GM21825 (cell line): ENCODE measurements at regions not wholly inside any gene's neighbourhood (a gene's known extent, or its start where the extent isn't known, plus 50 kb on each side); places are given as distances from the start of the nearest gene placed in this dataset.

Source experiments
- ATAC-seq: cut with Tn5 transposase; IDR thresholded peaks from one replicate; pipeline ENCODE4 v1.9.1; 2021; ENCODE audit warnings: mild to moderate bottlenecking, moderate library complexity; ENCODE audit not compliant: unreplicated experiment

DNA sequence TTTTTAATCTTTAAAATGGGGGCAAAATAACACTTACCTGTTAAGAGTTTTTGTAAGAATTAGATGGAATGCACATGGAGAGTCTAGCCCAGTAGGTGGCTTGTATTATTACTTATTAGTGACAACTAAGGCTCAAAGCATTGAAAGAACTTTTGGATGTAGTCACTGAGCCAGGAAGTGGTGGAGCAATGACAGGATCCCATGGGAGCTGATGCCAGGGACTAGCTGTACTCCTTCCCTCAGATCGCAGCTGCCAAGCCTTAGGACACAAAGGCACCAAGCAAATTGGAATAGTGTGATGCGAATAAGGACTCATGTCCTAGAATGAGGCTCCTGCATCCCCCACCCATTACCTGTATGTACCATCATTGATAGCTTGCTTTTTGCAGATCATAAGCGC lies 370.4 kb upstream of the RGMA start:
- ATAC-seq, result no peak

DNA sequence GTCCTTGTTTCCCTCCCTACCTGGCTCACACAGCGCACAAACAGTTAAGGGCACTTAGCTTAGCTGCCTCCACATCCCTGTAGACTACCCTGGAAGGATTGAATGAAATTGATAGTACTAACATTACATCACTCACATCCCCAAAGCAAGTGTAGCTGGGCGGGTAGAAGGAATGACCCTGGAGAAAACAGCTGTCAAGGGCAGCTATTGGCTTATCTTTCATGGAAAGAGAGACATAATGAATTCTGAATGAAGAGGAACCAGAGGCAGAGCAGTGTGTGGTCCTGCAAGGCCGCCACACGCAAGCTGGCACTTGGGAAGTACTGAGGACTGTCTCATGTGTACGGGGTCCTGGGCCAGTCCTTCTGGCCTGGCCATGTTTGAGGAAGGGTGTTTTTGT lies 369.6 kb upstream of the RGMA start:
- ATAC-seq, result no peak

DNA sequence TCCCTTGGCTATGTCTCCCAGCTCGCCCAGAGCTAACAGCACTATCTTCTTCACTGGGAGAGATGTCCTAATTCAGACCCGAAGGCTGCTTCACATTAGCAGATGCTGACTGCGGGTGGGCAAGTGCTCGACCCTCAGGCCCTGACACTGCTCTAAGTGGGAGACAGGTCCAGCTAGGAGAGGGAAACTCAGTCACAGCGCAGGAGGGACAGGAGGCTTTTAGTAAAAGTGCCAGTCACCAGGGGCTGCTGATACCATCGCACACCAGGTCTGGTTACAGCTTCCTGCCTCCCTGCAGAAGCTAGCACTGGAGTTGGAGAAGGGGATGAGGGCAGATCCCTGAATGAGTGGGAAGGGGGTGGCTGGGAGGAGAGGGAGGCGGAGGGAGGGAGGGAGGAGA lies 365.8 kb upstream of the RGMA start:
- ATAC-seq, result no peak

DNA sequence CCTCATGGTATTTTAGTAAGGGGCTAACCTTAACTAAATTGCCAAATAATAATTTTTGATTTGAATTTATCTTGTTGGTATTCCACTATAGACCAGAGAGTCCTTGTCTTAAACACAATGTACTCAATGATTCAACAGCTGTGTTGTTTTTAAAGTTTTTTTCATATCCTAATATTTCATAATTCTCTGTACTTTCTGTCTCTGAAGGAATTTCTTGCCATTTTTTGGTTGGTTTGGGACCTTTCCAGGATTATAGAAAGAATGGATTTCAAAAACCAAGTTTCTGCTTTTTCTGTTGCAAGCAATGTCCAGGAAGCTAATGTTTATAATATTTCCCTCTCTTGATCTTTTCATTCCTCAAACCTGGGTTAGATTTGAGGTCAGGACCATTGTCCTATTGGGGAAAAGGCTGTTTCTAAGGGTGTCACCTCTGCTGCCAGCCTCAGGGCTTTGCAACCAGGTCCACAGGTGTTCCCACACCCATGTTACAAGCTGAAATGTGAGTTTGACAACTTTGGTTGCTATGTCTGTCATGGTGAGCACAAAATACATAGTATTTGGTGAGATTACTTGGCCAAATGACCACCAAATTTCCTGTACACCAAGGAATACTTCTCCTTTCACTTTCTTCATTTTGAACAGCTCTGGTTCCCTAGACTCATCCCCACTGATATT lies 363.7 kb upstream of the RGMA start:
- ATAC-seq, result no peak

DNA sequence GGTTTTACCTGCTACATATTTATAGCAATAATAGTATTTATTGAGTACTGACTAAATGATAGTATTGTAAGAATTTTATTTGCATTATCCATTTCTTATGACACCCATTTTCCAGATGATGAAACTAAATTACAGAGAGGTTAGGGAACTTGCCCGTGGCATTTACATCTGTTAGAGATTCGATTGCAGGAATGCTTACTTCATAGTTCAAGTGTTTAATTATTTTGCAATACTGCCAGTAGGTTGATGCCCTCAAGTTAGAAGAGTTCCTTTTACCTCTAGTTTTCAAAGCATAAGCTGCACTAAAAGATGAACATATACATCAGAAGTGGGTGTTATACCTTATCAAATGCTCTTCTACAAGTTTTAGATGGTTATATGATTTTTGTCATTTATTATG lies 362.8 kb upstream of the RGMA start:
- ATAC-seq, result no peak

DNA sequence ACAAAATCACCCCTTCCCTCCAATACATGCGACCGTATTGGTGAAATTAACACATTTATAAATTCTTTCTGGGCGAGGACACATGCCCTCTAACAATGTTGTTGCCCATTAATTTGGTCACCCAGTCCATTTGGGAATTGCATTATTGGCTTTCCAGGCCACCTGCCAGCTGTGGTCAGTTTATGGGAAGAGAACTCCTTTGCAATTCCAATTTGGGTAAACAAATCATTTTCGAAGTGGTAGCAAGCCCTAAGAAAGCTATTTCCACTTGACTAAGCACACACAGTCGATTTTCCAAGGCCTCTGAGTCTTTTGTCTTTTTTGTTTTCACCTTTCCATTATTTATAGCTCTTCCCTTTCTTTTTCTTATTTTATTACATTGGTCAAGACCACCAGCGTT lies 362.3 kb upstream of the RGMA start:
- no peak for ATAC-seq

DNA sequence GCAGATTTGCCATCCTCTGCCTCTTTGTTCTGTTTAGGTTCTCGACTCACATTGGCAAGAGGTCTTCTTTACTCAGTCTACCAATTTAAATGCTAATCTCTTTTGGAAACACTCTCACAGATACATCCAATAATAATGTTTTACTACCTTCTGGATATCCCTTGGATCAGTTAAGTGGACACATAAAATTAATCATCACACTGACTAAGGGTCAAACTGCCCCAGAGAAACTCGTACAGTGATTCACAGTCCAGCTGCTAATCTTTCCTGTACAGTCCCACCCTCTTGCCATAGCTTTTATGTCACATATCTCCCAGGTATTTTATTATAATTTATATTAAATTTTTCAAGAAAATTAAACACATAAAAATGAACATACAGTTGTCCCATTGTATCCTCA lies 360.8 kb upstream of the RGMA start:
- no peak for ATAC-seq

DNA sequence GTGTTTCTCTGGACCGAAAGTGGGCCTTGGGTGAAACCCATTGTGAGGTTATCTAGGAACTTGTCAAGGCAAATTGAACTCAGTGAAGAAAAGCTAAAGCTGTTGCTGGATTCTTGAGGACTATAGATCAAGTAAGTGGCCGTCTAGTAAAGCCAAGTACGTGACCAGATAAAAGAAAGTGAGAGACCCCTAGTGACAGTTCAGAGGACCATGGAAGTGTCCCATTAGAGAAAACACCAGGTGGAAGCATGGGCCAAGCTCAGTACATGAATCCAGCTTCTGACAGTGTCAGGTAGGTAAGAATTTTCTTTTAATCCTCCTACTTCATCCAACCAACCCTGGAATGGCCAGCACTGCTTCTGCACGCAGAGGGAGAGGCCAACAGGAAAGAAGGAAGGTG lies 349.3 kb upstream of the RGMA start:
- no peak for ATAC-seq

DNA sequence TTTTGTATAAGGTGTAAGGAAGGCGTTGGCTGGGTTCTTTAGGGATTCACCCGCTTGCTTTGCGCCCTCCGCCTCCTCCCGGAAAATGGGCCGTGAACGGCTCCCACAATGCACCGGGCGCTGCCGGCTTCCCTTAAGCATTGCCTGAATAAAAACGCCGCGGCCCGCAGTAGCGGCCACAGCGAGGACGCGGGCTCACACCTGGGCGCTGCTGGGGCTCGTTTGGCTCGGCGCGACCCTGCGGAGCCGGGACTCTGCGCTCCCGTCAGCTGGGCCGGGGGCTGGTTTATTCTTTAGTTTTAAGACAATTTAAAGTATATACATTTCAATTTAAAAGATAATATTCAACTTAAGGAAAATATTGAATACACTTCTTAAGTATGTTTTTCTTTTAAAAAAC lies 343.5 kb upstream of the RGMA start:
- no peak for ATAC-seq

DNA sequence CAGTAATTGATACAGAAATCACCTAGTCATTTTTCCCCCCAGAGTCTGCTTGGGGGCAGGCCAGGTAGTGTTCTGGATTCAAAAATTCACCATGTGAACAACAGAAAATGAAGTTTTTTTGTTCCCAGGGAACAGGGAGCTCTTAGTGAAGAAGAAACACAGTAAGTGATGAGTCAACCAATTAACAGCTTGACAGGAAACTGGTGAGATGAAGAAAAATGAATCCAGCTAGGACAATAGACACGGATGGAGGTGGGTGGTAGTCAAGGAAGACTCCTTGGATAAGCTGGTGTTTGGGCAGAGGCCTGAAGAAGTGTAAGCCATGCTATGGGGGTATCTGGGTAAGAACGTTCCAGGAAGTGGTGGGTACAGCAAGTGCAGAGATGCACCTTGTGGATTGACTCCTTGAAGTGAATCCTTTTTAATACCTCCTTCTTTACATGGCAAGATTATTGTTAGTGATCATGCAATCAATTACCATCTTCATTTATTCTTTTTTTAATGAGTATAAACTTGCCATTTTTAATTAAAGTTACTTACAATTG lies 339.9 kb upstream of the RGMA start:
- no peak for ATAC-seq

DNA sequence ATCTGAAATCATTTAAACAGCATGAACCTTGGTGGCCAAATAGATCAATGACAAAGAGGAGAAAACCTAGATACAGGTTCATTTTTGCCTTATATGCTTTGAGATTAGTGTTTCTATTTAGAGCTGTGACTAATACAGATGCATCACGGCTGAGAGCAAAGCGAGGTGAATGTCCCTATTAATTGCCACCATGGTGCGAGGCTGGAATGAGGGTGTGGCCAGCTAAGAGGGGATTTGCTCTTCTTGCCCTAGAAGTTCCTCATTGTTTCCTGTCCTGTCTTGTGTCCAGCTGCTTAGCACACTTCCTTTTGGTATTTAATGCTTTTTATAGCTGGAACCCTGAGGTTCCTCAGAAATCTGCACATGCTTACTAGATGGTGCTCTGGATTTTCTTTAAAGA lies 339.1 kb upstream of the RGMA start:
- ATAC-seq, result no peak

DNA sequence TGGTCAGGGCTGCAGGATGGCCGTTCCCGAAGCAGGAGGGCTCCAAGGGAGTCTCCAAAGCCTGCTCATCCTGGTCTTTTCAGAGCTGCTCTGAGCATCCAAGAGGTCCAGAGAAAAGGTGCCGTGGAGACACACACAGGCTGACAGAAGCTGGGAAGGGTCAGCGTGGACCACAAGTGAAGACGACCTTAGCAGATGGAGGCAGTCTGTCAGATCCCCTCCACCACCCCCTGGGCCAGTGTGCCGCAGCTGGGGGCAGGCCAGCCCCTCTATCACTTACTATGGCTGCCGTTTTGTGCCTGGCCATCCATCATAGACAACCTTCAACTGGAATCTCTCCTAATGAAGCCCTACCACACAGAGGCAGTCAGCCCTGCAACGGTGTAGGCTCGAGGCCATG lies 335.1 kb upstream of the RGMA start:
- ATAC-seq, result no peak

DNA sequence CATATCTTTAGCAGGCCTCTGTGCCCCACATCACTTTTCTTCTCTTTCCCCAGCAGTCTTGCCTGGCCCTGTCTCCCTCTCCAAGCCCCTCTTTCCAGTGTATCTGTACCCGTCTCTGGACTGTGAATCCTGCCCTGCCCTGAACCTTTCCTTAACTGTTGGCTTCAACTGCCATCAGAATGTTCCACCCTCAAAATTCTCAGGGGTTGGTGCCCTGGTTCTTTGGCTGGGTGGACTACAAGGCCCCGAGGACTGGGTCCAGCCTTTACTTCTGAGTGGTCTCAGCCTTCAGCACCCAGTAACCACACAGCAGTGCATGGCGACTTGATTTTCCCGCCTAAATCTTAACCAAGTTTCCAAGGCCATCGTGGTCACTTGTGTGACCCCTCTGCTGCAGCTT lies 333.5 kb upstream of the RGMA start:
- ATAC-seq, result no peak

DNA sequence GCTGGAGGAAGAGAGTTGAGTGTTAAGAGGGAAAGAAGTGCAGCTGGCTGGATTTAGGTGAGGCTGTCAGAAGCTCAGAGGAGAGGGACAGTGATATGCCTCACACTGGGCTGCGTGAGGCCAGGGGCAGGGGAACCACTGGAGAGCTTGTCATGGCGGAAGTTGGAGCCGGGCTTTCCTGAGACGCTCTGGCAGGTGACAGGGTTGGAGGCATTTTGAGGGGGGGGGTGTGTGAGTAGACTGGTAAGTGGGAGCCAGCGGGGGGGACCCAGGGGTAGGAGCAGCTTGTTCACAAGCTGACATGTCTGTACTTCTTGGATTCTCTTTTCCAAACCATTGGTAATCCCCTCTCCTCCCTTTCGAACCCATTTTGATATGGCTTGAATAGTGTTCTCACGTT lies 331.5 kb upstream of the RGMA start:
- ATAC-seq, result no peak

DNA sequence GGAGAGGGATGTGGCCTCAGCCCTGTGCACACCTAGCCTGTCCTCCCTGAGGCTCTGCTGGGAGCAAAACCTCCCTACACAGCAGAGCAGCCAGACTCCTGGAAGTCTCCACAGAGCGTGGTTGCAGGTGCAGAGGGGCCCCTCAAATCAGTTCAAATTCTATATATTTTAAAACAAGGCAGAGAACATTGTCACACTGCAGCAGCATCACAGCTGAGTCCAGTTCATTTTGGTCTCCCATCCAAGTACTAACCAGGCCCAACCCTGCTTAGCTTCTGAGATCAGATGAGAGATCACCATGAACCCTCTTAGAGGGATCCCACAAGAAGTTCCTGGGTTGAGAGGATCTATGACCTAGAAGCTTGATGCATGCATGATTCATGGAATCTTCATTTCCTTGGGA lies 331.0 kb upstream of the RGMA start:
- ATAC-seq, result no peak

DNA sequence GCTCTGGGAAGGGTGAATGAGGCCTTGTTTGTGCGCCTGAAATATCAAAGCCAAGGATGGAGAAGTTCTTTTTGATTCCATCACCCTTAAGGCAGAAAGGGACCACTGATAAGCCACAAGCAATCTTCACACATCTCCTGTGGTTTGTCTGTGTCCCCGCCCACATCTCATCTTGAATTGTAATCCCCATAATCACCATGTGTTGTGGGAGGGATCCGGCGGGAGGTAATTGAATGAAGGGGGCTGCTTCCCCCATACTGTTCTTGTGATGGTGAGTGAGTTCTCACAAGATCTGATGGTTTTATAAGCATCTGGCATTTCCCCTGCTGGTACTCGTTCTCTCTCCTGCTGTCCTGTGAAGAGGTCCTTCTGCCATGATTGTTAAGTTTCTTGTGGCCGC lies 329.6 kb upstream of the RGMA start:
- no peak for ATAC-seq

DNA sequence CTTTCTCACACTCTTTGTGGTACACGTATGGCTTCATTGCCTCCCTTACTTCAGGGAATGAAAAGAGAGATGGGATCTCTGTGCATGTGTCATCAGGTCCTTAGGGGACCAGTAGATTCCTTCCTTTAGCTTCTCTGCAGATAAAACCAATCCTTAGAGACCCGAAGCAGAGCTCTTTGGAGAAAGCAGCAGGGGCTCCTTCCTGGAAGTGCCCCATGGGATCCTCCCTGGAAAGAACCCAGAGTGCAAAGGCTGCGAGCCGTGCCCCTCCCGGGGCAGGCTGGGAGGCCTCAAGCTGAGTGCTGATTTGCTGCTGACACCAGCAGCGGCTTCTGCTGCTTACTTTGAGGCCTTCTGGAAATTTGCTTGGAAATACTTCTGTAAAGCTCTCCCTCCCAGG lies 328.6 kb upstream of the RGMA start:
- ATAC-seq, result no peak

DNA sequence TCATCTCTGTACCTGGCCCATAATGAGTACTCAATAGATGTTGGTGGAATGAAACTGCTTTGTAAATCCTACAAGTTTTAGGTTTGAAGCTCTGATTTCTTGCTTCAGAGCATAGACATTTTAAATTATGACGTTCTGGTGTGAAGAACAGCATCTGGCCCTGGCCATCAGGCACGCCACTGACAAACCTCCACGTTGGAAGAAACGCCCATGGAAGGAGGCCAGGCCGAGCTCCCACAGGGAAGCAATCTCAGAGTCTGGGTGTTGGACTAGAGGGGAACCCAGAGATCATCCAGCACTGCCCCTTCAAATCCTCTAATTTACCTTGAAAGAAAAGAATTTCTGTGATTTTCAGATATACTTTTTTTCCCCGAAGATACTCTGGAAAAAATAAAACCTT lies 328.1 kb upstream of the RGMA start:
- ATAC-seq, result no peak

DNA sequence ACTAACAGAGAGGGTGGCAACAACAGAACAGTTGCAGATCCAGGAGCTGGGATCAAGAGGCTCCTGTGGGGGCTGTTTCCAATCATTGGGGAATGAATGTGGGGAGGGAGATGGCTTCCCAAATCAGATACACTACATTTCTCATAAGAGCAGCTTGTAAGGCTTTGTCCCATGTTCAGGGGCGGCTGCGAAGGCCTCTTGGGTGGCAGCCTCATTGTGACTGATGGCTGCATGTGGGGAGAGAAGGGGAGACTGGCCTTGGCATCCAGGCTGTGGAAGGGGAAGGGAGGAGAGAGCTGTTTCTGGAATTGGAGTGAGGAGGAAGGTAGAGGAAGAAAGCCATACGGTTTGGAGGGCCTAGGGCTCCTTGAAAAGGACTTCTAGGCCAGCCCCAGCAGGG lies 326.6 kb upstream of the RGMA start:
- ATAC-seq, result no peak

DNA sequence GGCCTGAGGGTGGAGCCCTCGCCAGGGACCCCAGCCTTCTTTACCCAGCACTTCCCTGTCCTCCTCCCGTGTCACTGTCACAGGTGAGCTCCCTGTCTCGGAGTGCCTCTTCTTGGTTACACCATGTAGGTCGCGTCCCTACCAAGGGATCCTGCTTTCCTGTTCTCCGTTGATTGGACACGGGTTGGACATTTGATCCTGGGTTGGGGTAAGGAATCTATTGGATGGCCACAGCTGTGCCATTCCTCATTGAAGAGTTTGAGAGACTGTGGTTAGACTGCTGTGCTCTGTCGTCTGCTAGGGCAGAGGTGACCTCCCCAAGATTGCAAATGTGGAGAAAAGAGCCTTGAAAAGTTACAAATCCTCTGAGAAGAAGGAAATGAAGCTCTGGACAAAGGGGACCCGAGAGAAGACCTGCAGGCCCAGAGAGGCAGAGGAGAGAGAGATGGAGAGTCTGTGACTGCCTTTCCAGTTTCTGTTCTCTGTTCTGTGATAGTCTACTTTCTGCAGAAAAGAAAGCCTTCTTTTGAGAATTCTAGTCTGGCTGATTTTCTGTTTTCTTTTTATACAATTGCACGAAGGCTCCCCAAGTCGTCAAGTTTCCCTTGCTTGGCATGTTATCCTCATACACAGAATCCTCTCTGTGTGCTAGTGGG lies 325.7 kb upstream of the RGMA start:
- ATAC-seq, result no peak

DNA sequence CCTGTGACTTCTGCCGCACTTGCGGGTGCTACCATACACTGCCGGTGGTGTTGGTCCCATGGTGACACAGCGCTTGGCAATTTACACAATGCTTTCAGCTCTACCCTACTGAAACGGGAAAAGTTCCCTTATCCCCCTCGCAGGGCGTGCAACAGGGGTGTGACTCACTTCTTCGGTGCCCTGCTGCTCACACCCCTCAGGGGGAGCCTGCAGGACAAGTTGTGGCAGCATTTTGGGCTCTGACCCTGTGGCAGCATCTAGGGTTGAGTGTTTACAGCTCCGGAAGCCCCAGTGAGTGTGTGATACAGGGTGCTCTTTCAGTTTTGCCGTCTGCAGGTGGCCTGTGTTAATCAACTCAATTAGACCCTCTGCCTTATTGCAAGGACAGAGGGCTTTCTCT lies 324.7 kb upstream of the RGMA start:
- no peak for ATAC-seq

DNA sequence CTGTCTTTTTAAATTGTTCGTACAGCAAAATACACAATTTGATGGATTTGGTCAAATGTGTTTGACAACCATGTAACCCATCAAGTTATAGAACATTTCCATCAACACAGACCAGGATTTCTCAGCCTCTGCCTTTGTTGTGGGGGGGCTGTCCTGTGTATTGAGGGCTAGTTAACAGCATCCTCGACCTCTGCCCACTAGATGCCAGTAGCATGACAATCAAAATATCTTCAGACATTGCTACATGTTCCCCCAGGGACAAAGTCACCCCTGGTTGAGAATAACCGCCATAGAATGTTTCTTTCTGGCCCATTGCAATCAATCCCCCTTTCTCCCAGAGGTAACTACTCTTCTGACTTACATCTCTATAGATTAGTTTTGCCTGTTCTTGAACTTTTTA lies 310.1 kb upstream of the RGMA start:
- no peak for ATAC-seq

DNA sequence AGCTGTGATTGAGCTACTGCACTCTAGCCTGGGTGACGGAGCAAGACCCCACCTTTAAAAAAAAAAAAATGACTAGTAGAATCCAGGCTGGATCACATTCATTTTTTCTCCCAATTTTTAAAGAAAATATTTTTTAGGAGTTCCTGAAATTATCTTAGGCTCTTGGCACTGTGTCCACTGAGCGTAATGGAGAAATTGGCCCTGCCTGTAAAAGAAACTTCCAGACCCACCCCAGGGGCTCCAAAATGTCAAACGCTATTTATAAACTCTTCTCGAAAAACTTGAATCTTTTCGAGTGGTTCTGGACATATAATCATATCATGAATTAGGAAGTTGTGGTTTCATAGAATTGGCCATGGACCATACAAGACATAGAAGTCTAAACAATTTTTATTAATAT lies 300.2 kb upstream of the RGMA start:
- ATAC-seq, result no peak
